ENCODE measurements at regions not wholly inside any gene's neighbourhood (a gene's known extent, or its start where the extent isn't known, plus 50 kb on each side); places are given as distances from the start of the nearest gene placed in this dataset.

DNA sequence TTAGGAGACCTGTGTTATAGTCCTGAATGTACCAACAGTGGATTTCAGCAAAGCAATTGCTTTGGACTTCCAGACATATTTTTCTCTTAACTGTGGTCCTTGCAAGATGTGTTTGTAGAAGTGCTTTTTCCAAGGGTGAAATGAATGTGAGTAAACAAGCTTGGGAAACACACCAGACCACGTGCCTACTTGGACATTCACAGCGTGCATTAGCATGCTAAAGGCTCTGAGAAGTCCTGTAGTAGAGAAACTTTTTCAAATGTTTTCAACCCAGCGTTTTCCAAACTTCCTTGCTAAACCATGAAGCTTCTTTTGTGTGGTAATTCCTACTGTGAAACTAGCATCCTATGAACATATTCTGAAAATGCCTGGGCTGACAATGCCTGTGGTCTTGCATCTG is 91.2 kb upstream of the DBX1 start:
- H3K4me3 ChIP-seq (ENCODE audit: low read length) = no peak overlapping the region
- no peaks in the 10 kb centered on the region for H4K20me1 ChIP-seq (ENCODE audit: insufficient read depth)
- H3K79me2 ChIP-seq (replicated peaks; ENCODE audit: insufficient read depth, low read length) = no peaks in the 10 kb centered on the region
- H3K4me2 ChIP-seq (ENCODE audit: low read length) = no peak overlapping the region
- H3F3A ChIP-seq (ENCODE audit: insufficient read depth, low read length, poor library complexity, severe bottlenecking) = no peaks in the 10 kb centered on the region
- H3K9ac ChIP-seq (ENCODE audit: low read length) = no peak overlapping the region
- H3K9me2 ChIP-seq (ENCODE audit: insufficient read depth, low read length) = no peaks in the 10 kb centered on the region
- no peak overlapping the region for H3K27ac ChIP-seq (ENCODE audit: low read length)
- no peaks in the 10 kb centered on the region for H3K36me3 ChIP-seq (ENCODE audit: insufficient read depth, low read length)
- peaks cover 28% of the 10 kb centered on the region for H3K27me3 ChIP-seq (ENCODE audit: insufficient read depth, low read depth, low read length)
- no peaks in the 10 kb centered on the region for H3K9me3 ChIP-seq (ENCODE audit: low read length)
- H2AFZ ChIP-seq (ENCODE audit: low read depth, low read length) = no peak overlapping the region
- TF ChIP-seq RAD21 (conservative IDR thresholded peaks at IDR 0.05) (no peak), EZH2 (IDR thresholded peaks at IDR 0.05; ENCODE audit: borderline replicate concordance, insufficient read depth, low read length, poor library complexity, severe bottlenecking) (no peak), SMC3 (conservative IDR thresholded peaks at IDR 0.05; ENCODE audit: poor library complexity) (no peak), EP300 (conservative IDR thresholded peaks at IDR 0.05; ENCODE audit: poor library complexity, severe bottlenecking) (no peak), TAF1 (IDR thresholded peaks at IDR 0.05; ENCODE audit: low read depth) (no peak), POLR2AphosphoS5 (IDR thresholded peaks at IDR 0.05) (no peak), MXI1 (conservative IDR thresholded peaks at IDR 0.05; ENCODE audit: poor library complexity, severe bottlenecking) (no peak)
- TF ChIP-seq, protein P1, sequence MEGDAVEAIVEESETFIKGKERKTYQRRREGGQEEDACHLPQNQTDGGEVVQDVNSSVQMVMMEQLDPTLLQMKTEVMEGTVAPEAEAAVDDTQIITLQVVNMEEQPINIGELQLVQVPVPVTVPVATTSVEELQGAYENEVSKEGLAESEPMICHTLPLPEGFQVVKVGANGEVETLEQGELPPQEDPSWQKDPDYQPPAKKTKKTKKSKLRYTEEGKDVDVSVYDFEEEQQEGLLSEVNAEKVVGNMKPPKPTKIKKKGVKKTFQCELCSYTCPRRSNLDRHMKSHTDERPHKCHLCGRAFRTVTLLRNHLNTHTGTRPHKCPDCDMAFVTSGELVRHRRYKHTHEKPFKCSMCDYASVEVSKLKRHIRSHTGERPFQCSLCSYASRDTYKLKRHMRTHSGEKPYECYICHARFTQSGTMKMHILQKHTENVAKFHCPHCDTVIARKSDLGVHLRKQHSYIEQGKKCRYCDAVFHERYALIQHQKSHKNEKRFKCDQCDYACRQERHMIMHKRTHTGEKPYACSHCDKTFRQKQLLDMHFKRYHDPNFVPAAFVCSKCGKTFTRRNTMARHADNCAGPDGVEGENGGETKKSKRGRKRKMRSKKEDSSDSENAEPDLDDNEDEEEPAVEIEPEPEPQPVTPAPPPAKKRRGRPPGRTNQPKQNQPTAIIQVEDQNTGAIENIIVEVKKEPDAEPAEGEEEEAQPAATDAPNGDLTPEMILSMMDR (IDR thresholded peaks at IDR 0.05; ENCODE audit: poor library complexity, severe bottlenecking) = no peak
- TF ChIP-seq, protein P2, sequence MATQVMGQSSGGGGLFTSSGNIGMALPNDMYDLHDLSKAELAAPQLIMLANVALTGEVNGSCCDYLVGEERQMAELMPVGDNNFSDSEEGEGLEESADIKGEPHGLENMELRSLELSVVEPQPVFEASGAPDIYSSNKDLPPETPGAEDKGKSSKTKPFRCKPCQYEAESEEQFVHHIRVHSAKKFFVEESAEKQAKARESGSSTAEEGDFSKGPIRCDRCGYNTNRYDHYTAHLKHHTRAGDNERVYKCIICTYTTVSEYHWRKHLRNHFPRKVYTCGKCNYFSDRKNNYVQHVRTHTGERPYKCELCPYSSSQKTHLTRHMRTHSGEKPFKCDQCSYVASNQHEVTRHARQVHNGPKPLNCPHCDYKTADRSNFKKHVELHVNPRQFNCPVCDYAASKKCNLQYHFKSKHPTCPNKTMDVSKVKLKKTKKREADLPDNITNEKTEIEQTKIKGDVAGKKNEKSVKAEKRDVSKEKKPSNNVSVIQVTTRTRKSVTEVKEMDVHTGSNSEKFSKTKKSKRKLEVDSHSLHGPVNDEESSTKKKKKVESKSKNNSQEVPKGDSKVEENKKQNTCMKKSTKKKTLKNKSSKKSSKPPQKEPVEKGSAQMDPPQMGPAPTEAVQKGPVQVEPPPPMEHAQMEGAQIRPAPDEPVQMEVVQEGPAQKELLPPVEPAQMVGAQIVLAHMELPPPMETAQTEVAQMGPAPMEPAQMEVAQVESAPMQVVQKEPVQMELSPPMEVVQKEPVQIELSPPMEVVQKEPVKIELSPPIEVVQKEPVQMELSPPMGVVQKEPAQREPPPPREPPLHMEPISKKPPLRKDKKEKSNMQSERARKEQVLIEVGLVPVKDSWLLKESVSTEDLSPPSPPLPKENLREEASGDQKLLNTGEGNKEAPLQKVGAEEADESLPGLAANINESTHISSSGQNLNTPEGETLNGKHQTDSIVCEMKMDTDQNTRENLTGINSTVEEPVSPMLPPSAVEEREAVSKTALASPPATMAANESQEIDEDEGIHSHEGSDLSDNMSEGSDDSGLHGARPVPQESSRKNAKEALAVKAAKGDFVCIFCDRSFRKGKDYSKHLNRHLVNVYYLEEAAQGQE (IDR thresholded peaks at IDR 0.05; ENCODE audit: borderline replicate concordance) = no peak

DNA sequence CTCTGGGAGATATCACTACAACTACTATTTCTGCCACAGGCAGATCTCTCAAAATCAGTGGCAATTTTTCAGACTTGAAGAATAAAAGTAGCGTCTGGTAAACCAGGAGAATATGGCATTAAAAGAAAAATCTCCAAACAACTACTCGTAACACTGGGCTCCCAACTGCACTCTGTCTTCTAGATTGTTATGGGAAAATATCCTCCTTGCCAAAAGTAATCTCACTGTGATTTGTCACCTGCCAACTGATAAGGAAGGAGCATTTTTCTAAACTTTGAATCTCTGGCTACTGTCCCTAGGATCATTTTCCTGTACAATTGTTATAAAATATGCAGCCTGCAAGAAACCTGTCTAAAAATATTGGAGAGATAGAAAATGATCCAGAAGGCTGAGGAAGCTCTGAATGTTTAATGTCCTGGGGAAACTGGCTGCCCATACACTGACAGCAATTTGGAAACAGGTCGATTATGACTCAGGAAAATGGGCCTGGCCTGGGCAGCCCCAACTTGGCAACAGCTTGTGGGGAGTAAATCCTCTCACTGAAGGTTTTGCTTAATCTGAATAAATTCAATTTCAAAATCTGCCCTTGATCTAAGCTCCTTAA is 90.5 kb upstream of the DBX1 start:
- H3F3A ChIP-seq (ENCODE audit: insufficient read depth, low read length, poor library complexity, severe bottlenecking) = no peaks in the 10 kb centered on the region
- no peak overlapping the region for H3K4me2 ChIP-seq (ENCODE audit: low read length)
- no peak overlapping the region for H3K9ac ChIP-seq (ENCODE audit: low read length)
- no peak overlapping the region for H3K4me3 ChIP-seq (ENCODE audit: low read length)
- H2AFZ ChIP-seq (ENCODE audit: low read depth, low read length) = no peak overlapping the region
- H3K27me3 ChIP-seq (ENCODE audit: insufficient read depth, low read depth, low read length) = peaks cover 28% of the 10 kb centered on the region
- no peak for TF ChIP-seq SMC3 (conservative IDR thresholded peaks at IDR 0.05; ENCODE audit: poor library complexity)
- H3K27ac ChIP-seq (ENCODE audit: low read length) = no peak overlapping the region
- H3K79me2 ChIP-seq (replicated peaks; ENCODE audit: insufficient read depth, low read length) = no peaks in the 10 kb centered on the region
- no peaks in the 10 kb centered on the region for H4K20me1 ChIP-seq (ENCODE audit: insufficient read depth)
- H3K9me3 ChIP-seq (ENCODE audit: low read length) = no peaks in the 10 kb centered on the region
- no peaks in the 10 kb centered on the region for H3K9me2 ChIP-seq (ENCODE audit: insufficient read depth, low read length)
- no peaks in the 10 kb centered on the region for H3K36me3 ChIP-seq (ENCODE audit: insufficient read depth, low read length)

All from neural cell (in vitro differentiated cells).